Esophagus squamous epithelium (tissue), 4 donors: ENCODE measurements at regions not wholly inside any gene's neighbourhood (a gene's known extent, or its start where the extent isn't known, plus 50 kb on each side); places are given as distances from the start of the nearest gene placed in this dataset.

ENCODE experiments used
- POLR2A ChIP-seq, 4 donors: fragments of 450-650 bp; IDR thresholded peaks; one replicate each; pipeline ENCODE4 v1.6.1; 2017; ENCODE audit warnings: antibody characterized with exemption in 4 of 4, mild to moderate bottlenecking in 4 of 4, moderate library complexity in 3 of 4
- TF ChIP-seq, protein P1 (sequence below), 6 experiments: fragments of 450-650 bp in 4 of 6; fragments of 200-600 bp in 2 of 6; sonication (generic) in 2 of 6; IDR thresholded peaks; one replicate each; pipeline ENCODE4 v1.5.1; 2016 to 2019; ENCODE audit warnings: antibody characterized with exemption in 6 of 6, mild to moderate bottlenecking in 4 of 6, moderate library complexity in 4 of 6

DNA sequence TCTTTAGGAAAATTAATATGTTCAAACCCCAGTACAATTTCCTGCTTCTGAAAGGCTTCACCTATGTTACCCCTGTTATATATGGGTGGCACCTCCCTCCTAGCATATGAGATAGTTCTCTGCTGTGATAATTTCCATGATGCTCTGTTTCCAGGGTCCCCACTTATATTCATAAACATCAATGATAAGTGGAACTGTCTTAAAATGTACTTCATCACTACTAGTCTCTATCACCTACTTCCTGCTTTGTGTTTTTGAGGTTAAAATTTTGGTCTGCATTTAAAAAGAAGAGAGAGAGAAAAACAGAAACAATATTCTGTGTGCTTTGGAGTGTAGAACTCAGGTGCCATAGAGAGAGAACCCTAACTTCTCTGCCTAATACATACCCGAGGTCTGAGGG lies 234.7 kb downstream of the HTR1A start:
- no peak for TF ChIP-seq POLR2A (IDR thresholded peaks at IDR 0.05)
- TF ChIP-seq, protein P1, sequence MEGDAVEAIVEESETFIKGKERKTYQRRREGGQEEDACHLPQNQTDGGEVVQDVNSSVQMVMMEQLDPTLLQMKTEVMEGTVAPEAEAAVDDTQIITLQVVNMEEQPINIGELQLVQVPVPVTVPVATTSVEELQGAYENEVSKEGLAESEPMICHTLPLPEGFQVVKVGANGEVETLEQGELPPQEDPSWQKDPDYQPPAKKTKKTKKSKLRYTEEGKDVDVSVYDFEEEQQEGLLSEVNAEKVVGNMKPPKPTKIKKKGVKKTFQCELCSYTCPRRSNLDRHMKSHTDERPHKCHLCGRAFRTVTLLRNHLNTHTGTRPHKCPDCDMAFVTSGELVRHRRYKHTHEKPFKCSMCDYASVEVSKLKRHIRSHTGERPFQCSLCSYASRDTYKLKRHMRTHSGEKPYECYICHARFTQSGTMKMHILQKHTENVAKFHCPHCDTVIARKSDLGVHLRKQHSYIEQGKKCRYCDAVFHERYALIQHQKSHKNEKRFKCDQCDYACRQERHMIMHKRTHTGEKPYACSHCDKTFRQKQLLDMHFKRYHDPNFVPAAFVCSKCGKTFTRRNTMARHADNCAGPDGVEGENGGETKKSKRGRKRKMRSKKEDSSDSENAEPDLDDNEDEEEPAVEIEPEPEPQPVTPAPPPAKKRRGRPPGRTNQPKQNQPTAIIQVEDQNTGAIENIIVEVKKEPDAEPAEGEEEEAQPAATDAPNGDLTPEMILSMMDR (IDR thresholded peaks at IDR 0.05): no peak
